D721Med (cell line): ENCODE measurements at regions not wholly inside any gene's neighbourhood (a gene's known extent, or its start where the extent isn't known, plus 50 kb on each side); places are given as distances from the start of the nearest gene placed in this dataset.
A peak's percentile ranks its signal among the peaks of the same experiment; 100 is the strongest.

Experiments used
- DNase-seq: peaks from one replicate; pipeline ENCODE4 v3.0.0; 2011; ENCODE audit warnings: low spot score; ENCODE audit not compliant: insufficient read length
- FAIRE-seq: peaks from 2 replicates; lab custom pipeline; 2011; peaks lifted over from hg19 to GRCh38; lab: Jason Lieb, UNC
- CTCF ChIP-seq: IDR thresholded peaks from 2 replicates; pipeline ENCODE4 v1.5.1; 2012; ENCODE audit warnings: mild to moderate bottlenecking, control low read depth; ENCODE audit not compliant: insufficient read depth; ENCODE audit errors: missing control alignments

DNA sequence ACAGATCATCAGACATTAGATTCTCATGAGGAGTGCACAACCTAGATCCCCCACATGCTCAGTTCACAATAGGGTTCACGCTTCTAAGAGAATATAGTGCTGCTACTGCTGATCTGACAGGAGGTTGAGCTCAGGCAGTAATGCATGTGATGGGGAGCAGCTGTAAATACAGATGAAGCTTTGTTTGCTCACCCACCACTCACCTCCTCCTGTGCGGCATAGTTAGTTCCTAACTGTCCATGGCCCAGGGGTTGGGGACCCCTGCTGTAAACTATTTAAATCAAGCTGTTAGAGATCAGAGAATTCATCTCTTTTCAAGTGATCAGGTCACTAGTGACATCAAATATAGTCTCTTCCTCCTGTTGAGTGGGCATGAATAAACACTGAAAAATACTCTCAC lies 88.8 kb upstream of the ACVR2A start:
- TF ChIP-seq CTCF = no peak
- no peak for DNase-seq
- FAIRE-seq = no peak

DNA sequence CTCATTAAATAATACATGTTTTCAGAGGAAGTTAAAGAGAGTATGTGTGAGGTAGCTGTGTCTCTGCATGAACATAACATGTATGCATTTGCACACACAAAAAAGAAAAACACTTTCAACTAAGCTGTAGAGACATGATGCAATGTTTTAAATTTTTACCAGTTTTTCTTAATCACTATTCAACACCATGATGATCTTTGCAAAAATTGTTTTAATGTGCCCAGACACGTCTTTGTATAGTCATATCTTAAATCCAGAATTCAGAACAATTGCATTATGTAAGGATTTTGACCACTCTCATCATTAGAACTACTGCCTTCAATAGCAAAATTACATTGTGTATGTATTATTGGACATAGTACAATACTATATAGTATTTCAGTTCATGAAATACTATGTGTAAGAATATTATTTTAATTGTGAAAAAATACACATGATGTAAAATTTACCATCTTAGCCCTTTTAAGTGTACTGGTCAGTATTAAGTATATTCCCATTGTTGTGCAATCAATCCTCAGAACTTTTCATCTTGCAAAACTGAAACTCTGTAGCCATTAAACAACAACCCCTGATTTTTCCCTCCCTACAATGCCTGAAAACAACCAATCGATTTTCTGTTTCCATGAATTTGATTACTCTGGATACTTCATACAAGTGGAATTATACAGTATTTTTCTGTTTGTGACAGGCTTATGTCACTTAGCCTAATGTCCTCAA lies 104.5 kb upstream of the ACVR2A start:
- TF ChIP-seq CTCF = no peak
- no peak for FAIRE-seq
- DNase-seq = no peak

GRCh38 chr2:147739508-147739907 lies 105.3 kb upstream of the ACVR2A start:
- no peak for FAIRE-seq
- DNase-seq = no peak
- TF ChIP-seq CTCF = no peak

- TF ChIP-seq CTCF = no peak
- no peak for DNase-seq
- peak; percentile 82 for FAIRE-seq
Observed at GRCh38 chr2:147718831-147719230, 126.0 kb upstream of the ACVR2A start.

- DNase-seq = no peak
- TF ChIP-seq CTCF = no peak
- peak; percentile 77 for FAIRE-seq
Observed at GRCh38 chr2:147716906-147717305, 127.9 kb upstream of the ACVR2A start.

GRCh38 chr2:147715807-147716206 lies 129.0 kb upstream of the ACVR2A start:
- no peak for DNase-seq
- FAIRE-seq = peak; percentile 95
- no peak for TF ChIP-seq CTCF

- TF ChIP-seq CTCF = no peak
- DNase-seq (no peak), FAIRE-seq (no peak)
Observed at GRCh38 chr2:147714582-147714981, 130.2 kb upstream of the ACVR2A start.
